GM23338 (cell line): ENCODE measurements at regions not wholly inside any gene's neighbourhood (a gene's known extent, or its start where the extent isn't known, plus 50 kb on each side); places are given as distances from the start of the nearest gene placed in this dataset.

Experiments
- ATAC-seq: fragments of 200-7000 bp; cut with Tn5 transposase; 3 replicates; pipeline ENCODE4 v1.9.1; 2020
- DNase-seq: peaks from one replicate; pipeline ENCODE4 v3.0.0-alpha.2; 2015; ENCODE audit warnings: low spot score
- H2AFZ ChIP-seq: fragments of 200-600 bp; sonication (generic); 2 replicates; pipeline ENCODE4 v1.8.0; 2016; ENCODE audit warnings: antibody characterized with exemption, mild to moderate bottlenecking, moderate library complexity
- H3F3A ChIP-seq: fragments of 200-600 bp; sonication (generic); replicated peaks from 2 replicates; pipeline ENCODE4 v1.8.0; 2017; ENCODE audit warnings: antibody characterized with exemption, mixed run types, low read depth
- H3K27ac ChIP-seq: fragments of 200-600 bp; sonication (generic); 2 replicates; pipeline ENCODE4 v1.6.1; 2016; ENCODE audit warnings: low read depth
- H3K27me3 ChIP-seq: fragments of 200-600 bp; sonication (generic); 2 replicates; pipeline ENCODE4 v1.8.0; 2016; ENCODE audit warnings: mild to moderate bottlenecking, mixed run types, moderate library complexity; ENCODE audit not compliant: insufficient read depth
- H3K36me3 ChIP-seq: fragments of 200-600 bp; sonication (generic); 2 replicates; pipeline ENCODE4 v1.8.0; 2016; ENCODE audit warnings: mild to moderate bottlenecking; ENCODE audit not compliant: insufficient read depth
- H3K4me1 ChIP-seq: fragments of 200-600 bp; sonication (generic); 2 replicates; pipeline ENCODE4 v1.8.0; 2016; ENCODE audit warnings: mild to moderate bottlenecking, moderate library complexity; ENCODE audit not compliant: insufficient read depth
- H3K4me2 ChIP-seq: fragments of 200-600 bp; sonication (generic); 2 replicates; pipeline ENCODE4 v1.7.1; 2017; ENCODE audit warnings: mixed run types
- H3K4me3 ChIP-seq: fragments of 200-600 bp; sonication (generic); 2 replicates; pipeline ENCODE4 v1.6.1; 2016; ENCODE audit warnings: mixed run types
- H3K79me2 ChIP-seq: fragments of 200-600 bp; sonication (generic); replicated peaks from 2 replicates; pipeline ENCODE4 v1.8.0; 2017; ENCODE audit warnings: mild to moderate bottlenecking; ENCODE audit not compliant: insufficient read depth
- H3K9me2 ChIP-seq: fragments of 200-600 bp; sonication (generic); 2 replicates; pipeline ENCODE4 v1.8.0; 2017; ENCODE audit not compliant: insufficient read depth
- H4K20me1 ChIP-seq: fragments of 200-600 bp; sonication (generic); replicated peaks from 2 replicates; pipeline ENCODE4 v1.8.0; 2017; ENCODE audit warnings: mild to moderate bottlenecking; ENCODE audit not compliant: insufficient read depth
- H3K27ac Mint-ChIP-seq: 2 replicates; pipeline ENCODE4 v1.8.0; 2020; ENCODE audit warnings: inconsistent platforms, mild to moderate bottlenecking, moderate library complexity, mixed read lengths
- H3K27me3 Mint-ChIP-seq: 3 replicates; pipeline ENCODE4 v1.8.0; 2022; ENCODE audit warnings: low read depth, mild to moderate bottlenecking, moderate library complexity, mixed read lengths, inconsistent platforms; ENCODE audit not compliant: insufficient read depth, poor library complexity
- H3K36me3 Mint-ChIP-seq: 3 replicates; pipeline ENCODE4 v1.8.0; 2021; ENCODE audit warnings: low read depth, mild to moderate bottlenecking, inconsistent platforms, moderate library complexity, mixed read lengths
- H3K4me1 Mint-ChIP-seq: 3 replicates; pipeline ENCODE4 v1.8.0; 2020; ENCODE audit warnings: mild to moderate bottlenecking, inconsistent platforms, mixed read lengths
- H3K4me3 Mint-ChIP-seq: 3 replicates; pipeline ENCODE4 v1.8.0; 2021; ENCODE audit warnings: moderate library complexity, mild to moderate bottlenecking, inconsistent platforms, mixed read lengths
- H3K9me3 Mint-ChIP-seq: 3 replicates; pipeline ENCODE4 v1.8.0; 2020; ENCODE audit warnings: moderate library complexity, mild to moderate bottlenecking, inconsistent platforms, mixed read lengths
- CREB1 ChIP-seq: fragments of 250-450 bp; sonication (Bioruptor Pico); IDR thresholded peaks from 2 replicates; pipeline ENCODE4 v1.5.0; 2020; ENCODE audit warnings: low read depth, mild to moderate bottlenecking, moderate library complexity
- EZH2 ChIP-seq: fragments of 200-600 bp; sonication (generic); IDR thresholded peaks from one replicate; pipeline ENCODE4 v1.8.0; 2017; ENCODE audit warnings: antibody characterized with exemption, mild to moderate bottlenecking, low read depth; ENCODE audit not compliant: unreplicated experiment
- EZH2phosphoT487 ChIP-seq: fragments of 200-600 bp; sonication (generic); IDR thresholded peaks from one replicate; pipeline ENCODE4 v1.8.1; 2018; ENCODE audit warnings: antibody characterized with exemption; ENCODE audit not compliant: unreplicated experiment
- JUNB ChIP-seq: IDR thresholded peaks from one replicate; pipeline ENCODE4 v1.6.1; 2016; ENCODE audit warnings: antibody characterized with exemption; ENCODE audit not compliant: unreplicated experiment
- NANOG ChIP-seq: IDR thresholded peaks from 2 replicates; pipeline ENCODE4 v1.6.1; 2016; ENCODE audit warnings: antibody characterized with exemption, borderline replicate concordance
- POLR2AphosphoS5 ChIP-seq: IDR thresholded peaks from 2 replicates; pipeline ENCODE4 v1.6.1; 2016; ENCODE audit warnings: antibody characterized with exemption, low read depth
- STAT1 ChIP-seq: IDR thresholded peaks from one replicate; pipeline ENCODE4 v1.6.1; 2016; ENCODE audit warnings: antibody characterized with exemption; ENCODE audit not compliant: unreplicated experiment
- ZNF114 ChIP-seq: fragments of 250-450 bp; sonication (Bioruptor Pico); IDR thresholded peaks from 2 replicates; pipeline ENCODE4 v1.5.0; 2020; ENCODE audit warnings: mild to moderate bottlenecking, moderate library complexity
- ZNF331 ChIP-seq: fragments of 250-450 bp; sonication (Bioruptor Pico); IDR thresholded peaks from 2 replicates; pipeline ENCODE4 v1.5.0; 2020; ENCODE audit warnings: low read depth, mild to moderate bottlenecking, moderate library complexity
- TF ChIP-seq, protein P1 (sequence below), 2 experiments: fragments of 200-600 bp in 1 of 2; sonication (generic) in 1 of 2; conservative IDR thresholded peaks; 2 replicates each; pipeline versions ENCODE4 v1.5.1 to v1.6.1; 2016 to 2017; ENCODE audit warnings: antibody characterized with exemption in 2 of 2, low read depth in 2 of 2, mild to moderate bottlenecking in 2 of 2, moderate library complexity in 1 of 2
- TF ChIP-seq, protein P2 (sequence below): IDR thresholded peaks from one replicate; pipeline ENCODE4 v1.6.1; 2018; ENCODE audit warnings: antibody characterized with exemption; ENCODE audit not compliant: unreplicated experiment
- TF ChIP-seq, protein P3 (sequence below): fragments of 250-450 bp; sonication (Bioruptor Pico); IDR thresholded peaks from 2 replicates; pipeline ENCODE4 v1.5.0; 2020; ENCODE audit warnings: mild to moderate bottlenecking, moderate library complexity
- TF ChIP-seq, protein P4 (sequence below): IDR thresholded peaks from 2 replicates; pipeline ENCODE4 v1.6.1; 2016; ENCODE audit warnings: antibody characterized with exemption

DNA sequence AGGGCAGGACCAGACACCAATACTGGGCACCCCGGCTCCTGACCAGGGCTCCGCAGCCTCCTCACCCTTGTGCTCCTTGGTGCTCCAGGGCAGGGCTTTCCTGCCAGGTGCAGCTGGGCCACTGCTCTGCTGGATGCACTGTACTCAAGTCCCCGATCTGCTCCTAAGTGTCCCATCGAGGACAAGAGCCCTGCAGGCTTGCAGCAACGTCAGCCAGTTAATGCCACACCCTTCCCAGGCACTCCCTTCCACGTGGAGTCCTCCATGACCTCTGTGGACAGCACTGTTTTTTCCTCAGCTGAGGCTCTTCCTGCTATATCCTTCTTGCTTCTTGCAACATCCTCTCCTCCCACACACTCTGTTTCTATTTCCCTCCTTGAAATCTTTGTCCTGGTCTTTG, 94.0 kb upstream of the NGF start:
- peaks cover 12% of the 10 kb centered on the region for H3K4me1 ChIP-seq
- H3F3A ChIP-seq = no peaks in the 10 kb centered on the region
- ATAC-seq (no peak), DNase-seq (no peak)
- H3K4me3 ChIP-seq = no peak overlapping the region
- no peaks in the 10 kb centered on the region for H3K36me3 Mint-ChIP-seq
- H4K20me1 ChIP-seq = no peaks in the 10 kb centered on the region
- no peaks in the 10 kb centered on the region for H3K36me3 ChIP-seq
- no peak for TF ChIP-seq ZNF331 (CRISPR knock-in tag)
- TF ChIP-seq, protein P1, sequence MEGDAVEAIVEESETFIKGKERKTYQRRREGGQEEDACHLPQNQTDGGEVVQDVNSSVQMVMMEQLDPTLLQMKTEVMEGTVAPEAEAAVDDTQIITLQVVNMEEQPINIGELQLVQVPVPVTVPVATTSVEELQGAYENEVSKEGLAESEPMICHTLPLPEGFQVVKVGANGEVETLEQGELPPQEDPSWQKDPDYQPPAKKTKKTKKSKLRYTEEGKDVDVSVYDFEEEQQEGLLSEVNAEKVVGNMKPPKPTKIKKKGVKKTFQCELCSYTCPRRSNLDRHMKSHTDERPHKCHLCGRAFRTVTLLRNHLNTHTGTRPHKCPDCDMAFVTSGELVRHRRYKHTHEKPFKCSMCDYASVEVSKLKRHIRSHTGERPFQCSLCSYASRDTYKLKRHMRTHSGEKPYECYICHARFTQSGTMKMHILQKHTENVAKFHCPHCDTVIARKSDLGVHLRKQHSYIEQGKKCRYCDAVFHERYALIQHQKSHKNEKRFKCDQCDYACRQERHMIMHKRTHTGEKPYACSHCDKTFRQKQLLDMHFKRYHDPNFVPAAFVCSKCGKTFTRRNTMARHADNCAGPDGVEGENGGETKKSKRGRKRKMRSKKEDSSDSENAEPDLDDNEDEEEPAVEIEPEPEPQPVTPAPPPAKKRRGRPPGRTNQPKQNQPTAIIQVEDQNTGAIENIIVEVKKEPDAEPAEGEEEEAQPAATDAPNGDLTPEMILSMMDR (conservative IDR thresholded peaks at IDR 0.05; ENCODE audit: low read depth in 2 of 2) = no peak
- TF ChIP-seq, protein P2, sequence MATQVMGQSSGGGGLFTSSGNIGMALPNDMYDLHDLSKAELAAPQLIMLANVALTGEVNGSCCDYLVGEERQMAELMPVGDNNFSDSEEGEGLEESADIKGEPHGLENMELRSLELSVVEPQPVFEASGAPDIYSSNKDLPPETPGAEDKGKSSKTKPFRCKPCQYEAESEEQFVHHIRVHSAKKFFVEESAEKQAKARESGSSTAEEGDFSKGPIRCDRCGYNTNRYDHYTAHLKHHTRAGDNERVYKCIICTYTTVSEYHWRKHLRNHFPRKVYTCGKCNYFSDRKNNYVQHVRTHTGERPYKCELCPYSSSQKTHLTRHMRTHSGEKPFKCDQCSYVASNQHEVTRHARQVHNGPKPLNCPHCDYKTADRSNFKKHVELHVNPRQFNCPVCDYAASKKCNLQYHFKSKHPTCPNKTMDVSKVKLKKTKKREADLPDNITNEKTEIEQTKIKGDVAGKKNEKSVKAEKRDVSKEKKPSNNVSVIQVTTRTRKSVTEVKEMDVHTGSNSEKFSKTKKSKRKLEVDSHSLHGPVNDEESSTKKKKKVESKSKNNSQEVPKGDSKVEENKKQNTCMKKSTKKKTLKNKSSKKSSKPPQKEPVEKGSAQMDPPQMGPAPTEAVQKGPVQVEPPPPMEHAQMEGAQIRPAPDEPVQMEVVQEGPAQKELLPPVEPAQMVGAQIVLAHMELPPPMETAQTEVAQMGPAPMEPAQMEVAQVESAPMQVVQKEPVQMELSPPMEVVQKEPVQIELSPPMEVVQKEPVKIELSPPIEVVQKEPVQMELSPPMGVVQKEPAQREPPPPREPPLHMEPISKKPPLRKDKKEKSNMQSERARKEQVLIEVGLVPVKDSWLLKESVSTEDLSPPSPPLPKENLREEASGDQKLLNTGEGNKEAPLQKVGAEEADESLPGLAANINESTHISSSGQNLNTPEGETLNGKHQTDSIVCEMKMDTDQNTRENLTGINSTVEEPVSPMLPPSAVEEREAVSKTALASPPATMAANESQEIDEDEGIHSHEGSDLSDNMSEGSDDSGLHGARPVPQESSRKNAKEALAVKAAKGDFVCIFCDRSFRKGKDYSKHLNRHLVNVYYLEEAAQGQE = no peak
- TF ChIP-seq NANOG = no peak
- TF ChIP-seq, protein P3, sequence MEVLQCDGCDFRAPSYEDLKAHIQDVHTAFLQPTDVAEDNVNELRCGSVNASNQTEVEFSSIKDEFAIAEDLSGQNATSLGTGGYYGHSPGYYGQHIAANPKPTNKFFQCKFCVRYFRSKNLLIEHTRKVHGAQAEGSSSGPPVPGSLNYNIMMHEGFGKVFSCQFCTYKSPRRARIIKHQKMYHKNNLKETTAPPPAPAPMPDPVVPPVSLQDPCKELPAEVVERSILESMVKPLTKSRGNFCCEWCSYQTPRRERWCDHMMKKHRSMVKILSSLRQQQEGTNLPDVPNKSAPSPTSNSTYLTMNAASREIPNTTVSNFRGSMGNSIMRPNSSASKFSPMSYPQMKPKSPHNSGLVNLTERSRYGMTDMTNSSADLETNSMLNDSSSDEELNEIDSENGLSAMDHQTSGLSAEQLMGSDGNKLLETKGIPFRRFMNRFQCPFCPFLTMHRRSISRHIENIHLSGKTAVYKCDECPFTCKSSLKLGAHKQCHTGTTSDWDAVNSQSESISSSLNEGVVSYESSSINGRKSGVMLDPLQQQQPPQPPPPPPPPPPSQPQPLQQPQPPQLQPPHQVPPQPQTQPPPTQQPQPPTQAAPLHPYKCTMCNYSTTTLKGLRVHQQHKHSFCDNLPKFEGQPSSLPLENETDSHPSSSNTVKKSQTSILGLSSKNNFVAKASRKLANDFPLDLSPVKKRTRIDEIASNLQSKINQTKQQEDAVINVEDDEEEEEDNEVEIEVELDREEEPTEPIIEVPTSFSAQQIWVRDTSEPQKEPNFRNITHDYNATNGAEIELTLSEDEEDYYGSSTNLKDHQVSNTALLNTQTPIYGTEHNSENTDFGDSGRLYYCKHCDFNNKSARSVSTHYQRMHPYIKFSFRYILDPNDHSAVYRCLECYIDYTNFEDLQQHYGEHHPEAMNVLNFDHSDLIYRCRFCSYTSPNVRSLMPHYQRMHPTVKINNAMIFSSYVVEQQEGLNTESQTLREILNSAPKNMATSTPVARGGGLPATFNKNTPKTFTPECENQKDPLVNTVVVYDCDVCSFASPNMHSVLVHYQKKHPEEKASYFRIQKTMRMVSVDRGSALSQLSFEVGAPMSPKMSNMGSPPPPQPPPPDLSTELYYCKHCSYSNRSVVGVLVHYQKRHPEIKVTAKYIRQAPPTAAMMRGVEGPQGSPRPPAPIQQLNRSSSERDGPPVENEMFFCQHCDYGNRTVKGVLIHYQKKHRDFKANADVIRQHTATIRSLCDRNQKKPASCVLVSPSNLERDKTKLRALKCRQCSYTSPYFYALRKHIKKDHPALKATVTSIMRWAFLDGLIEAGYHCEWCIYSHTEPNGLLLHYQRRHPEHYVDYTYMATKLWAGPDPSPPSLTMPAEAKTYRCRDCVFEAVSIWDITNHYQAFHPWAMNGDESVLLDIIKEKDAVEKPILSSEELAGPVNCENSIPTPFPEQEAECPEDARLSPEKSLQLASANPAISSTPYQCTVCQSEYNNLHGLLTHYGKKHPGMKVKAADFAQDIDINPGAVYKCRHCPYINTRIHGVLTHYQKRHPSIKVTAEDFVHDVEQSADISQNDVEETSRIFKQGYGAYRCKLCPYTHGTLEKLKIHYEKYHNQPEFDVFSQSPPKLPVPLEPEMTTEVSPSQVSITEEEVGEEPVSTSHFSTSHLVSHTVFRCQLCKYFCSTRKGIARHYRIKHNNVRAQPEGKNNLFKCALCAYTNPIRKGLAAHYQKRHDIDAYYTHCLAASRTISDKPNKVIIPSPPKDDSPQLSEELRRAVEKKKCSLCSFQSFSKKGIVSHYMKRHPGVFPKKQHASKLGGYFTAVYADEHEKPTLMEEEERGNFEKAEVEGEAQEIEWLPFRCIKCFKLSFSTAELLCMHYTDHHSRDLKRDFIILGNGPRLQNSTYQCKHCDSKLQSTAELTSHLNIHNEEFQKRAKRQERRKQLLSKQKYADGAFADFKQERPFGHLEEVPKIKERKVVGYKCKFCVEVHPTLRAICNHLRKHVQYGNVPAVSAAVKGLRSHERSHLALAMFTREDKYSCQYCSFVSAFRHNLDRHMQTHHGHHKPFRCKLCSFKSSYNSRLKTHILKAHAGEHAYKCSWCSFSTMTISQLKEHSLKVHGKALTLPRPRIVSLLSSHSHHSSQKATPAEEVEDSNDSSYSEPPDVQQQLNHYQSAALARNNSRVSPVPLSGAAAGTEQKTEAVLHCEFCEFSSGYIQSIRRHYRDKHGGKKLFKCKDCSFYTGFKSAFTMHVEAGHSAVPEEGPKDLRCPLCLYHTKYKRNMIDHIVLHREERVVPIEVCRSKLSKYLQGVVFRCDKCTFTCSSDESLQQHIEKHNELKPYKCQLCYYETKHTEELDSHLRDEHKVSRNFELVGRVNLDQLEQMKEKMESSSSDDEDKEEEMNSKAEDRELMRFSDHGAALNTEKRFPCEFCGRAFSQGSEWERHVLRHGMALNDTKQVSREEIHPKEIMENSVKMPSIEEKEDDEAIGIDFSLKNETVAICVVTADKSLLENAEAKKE (CRISPR knock-in tag) = no peak
- TF ChIP-seq EZH2 = no peak
- TF ChIP-seq CREB1 (CRISPR knock-in tag) = no peak
- no peak for TF ChIP-seq EZH2phosphoT487
- no peak for TF ChIP-seq POLR2AphosphoS5
- TF ChIP-seq, protein P4, sequence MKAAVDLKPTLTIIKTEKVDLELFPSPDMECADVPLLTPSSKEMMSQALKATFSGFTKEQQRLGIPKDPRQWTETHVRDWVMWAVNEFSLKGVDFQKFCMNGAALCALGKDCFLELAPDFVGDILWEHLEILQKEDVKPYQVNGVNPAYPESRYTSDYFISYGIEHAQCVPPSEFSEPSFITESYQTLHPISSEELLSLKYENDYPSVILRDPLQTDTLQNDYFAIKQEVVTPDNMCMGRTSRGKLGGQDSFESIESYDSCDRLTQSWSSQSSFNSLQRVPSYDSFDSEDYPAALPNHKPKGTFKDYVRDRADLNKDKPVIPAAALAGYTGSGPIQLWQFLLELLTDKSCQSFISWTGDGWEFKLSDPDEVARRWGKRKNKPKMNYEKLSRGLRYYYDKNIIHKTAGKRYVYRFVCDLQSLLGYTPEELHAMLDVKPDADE = no peak
- TF ChIP-seq ZNF114 (CRISPR knock-in tag) = no peak
- TF ChIP-seq STAT1 = no peak
- TF ChIP-seq JUNB = no peak
- no peak overlapping the region for H3K27ac ChIP-seq
- H3K27me3 Mint-ChIP-seq = peaks cover 2% of the 10 kb centered on the region
- peaks cover 10% of the 10 kb centered on the region for H3K4me1 Mint-ChIP-seq
- H2AFZ ChIP-seq = no peak overlapping the region
- no peaks in the 10 kb centered on the region for H3K9me3 Mint-ChIP-seq
- no peak overlapping the region for H3K27ac Mint-ChIP-seq
- no peak overlapping the region for H3K4me2 ChIP-seq
- no peak overlapping the region for H3K4me3 Mint-ChIP-seq
- H3K9me2 ChIP-seq = peaks cover 10% of the 10 kb centered on the region; the same call in 1 of the 2 replicates
- no peaks in the 10 kb centered on the region for H3K79me2 ChIP-seq
- no peaks in the 10 kb centered on the region for H3K27me3 ChIP-seq
